ENCODE measurements at regions not wholly inside any gene's neighbourhood (a gene's known extent, or its start where the extent isn't known, plus 50 kb on each side); places are given as distances from the start of the nearest gene placed in this dataset.

GRCh38 chrX:127317159-127317558 is 497.6 kb downstream of the PRR32 start:
- CTCF ChIA-PET (ENCODE audit: partially characterized antibody), result no interaction called here
- H3K4me2 ChIP-seq (ENCODE audit: insufficient read depth in 1 of 2, low read depth in 2 of 2, low read length in 2 of 2), result no peak overlapping the region
- no peak overlapping the region for H4K8ac ChIP-seq (ENCODE audit: extremely low read depth, insufficient read depth, low read length)
- H4K5ac ChIP-seq (ENCODE audit: insufficient read length, low read depth, low read length), result no peak overlapping the region
- POLR2A ChIA-PET (ENCODE audit: partially characterized antibody), result no interaction called here
- H2BK20ac ChIP-seq (ENCODE audit: low read length), result no peak overlapping the region
- no peak overlapping the region for H2AFZ ChIP-seq (ENCODE audit: low read length)
- TF ChIP-seq GABPA (IDR thresholded peaks at IDR 0.05; ENCODE audit: borderline replicate concordance, insufficient read depth, low read length) (no peak), SUZ12 (IDR thresholded peaks at IDR 0.05; ENCODE audit: low read length) (no peak), CTBP2 (IDR thresholded peaks at IDR 0.05; ENCODE audit: borderline replicate concordance, insufficient read depth, insufficient read length, low read length) (no peak)
- TF ChIP-seq, protein P1, sequence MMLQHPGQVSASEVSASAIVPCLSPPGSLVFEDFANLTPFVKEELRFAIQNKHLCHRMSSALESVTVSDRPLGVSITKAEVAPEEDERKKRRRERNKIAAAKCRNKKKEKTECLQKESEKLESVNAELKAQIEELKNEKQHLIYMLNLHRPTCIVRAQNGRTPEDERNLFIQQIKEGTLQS (IDR thresholded peaks at IDR 0.05; ENCODE audit: insufficient read depth, low read depth, low read length), result no peak
- H3K27me3 ChIP-seq (replicated peaks in 1 of 4; ENCODE audit: control insufficient read depth in 3 of 4, extremely low read depth in 1 of 4, insufficient read depth in 3 of 4, low read length in 3 of 4), result no peaks in the 10 kb centered on the region
- no peaks in the 10 kb centered on the region for H3K23me2 ChIP-seq (ENCODE audit: low read depth, low read length)
- no peak overlapping the region for H3K18ac ChIP-seq (ENCODE audit: extremely low read depth, low read length)
- no peak overlapping the region for H2AK5ac ChIP-seq (ENCODE audit: low read depth, low read length)
- no peak for FAIRE-seq
- no peak for DNase-seq (ENCODE audit: low read depth in 1 of 2, low spot score in 2 of 2)
- no peak overlapping the region for H3K56ac ChIP-seq (replicated peaks; ENCODE audit: insufficient read length, low read depth, low read length)
- H3K9me3 ChIP-seq (ENCODE audit: insufficient read depth in 2 of 2, low read depth in 1 of 2, low read length in 1 of 2), result no peaks in the 10 kb centered on the region
- H3K79me1 ChIP-seq (ENCODE audit: low read depth, low read length), result no peaks in the 10 kb centered on the region
- H4K91ac ChIP-seq (replicated peaks; ENCODE audit: insufficient read length, low read length), result no peak overlapping the region
- H3K4me3 ChIP-seq (ENCODE audit: extremely low read depth in 1 of 4, insufficient read depth in 2 of 4, low read depth in 3 of 4, low read length in 4 of 4), result no peak overlapping the region
- no peaks in the 10 kb centered on the region for H4K20me1 ChIP-seq (replicated peaks in 1 of 2; ENCODE audit: control insufficient read depth in 1 of 2, insufficient read depth in 2 of 2, low read length in 2 of 2)
- no peaks in the 10 kb centered on the region for H3K36me3 ChIP-seq (ENCODE audit: control insufficient read depth in 2 of 4, insufficient read depth in 4 of 4, low read length in 3 of 4)
- H3K79me2 ChIP-seq (ENCODE audit: control insufficient read depth in 1 of 2, insufficient read depth in 2 of 2, low read length in 2 of 2), result no peaks in the 10 kb centered on the region
- no peak overlapping the region for H3K27ac ChIP-seq (ENCODE audit: low read depth, low read length)
- no peak overlapping the region for H2BK5ac ChIP-seq (ENCODE audit: low read depth, low read length)
- H3K23ac ChIP-seq (ENCODE audit: insufficient read length), result no peak overlapping the region
- no peak overlapping the region for H2BK15ac ChIP-seq (ENCODE audit: low read length)
- no peak overlapping the region for H3K4ac ChIP-seq (replicated peaks; ENCODE audit: insufficient read length, low read depth, low read length)
- H3K14ac ChIP-seq (ENCODE audit: insufficient read length), result no peak overlapping the region
- whole genome bisulfite sequencing, 2 experiments (ENCODE audit: extremely low coverage in 1 of 2, insufficient coverage in 1 of 2, insufficient read length in 1 of 2, insufficient replicate concordance in 2 of 2, low coverage in 1 of 2, low lambda C conversion rate in 2 of 2, missing lambda C conversion rate in 1 of 2), result 90% methylated on average over 2 of the region's 2 CpGs; no CpG with 5 or more reads in 1 of the 2 experiments
- no peak overlapping the region for H3K9ac ChIP-seq (replicated peaks in 1 of 4; ENCODE audit: extremely low read depth in 1 of 4, low read depth in 3 of 4, low read length in 3 of 4)
- H2BK120ac ChIP-seq (replicated peaks; ENCODE audit: low read depth, low read length), result no peak overlapping the region
- no peaks in the 10 kb centered on the region for H3K4me1 ChIP-seq (replicated peaks in 1 of 4; ENCODE audit: control insufficient read depth in 3 of 4, insufficient read depth in 4 of 4, low read length in 3 of 4)
- H2BK12ac ChIP-seq (ENCODE audit: low read depth, low read length), result no peak overlapping the region

All from H1 (cell line).